GM12878 (cell line): ENCODE measurements at regions not wholly inside any gene's neighbourhood (a gene's known extent, or its start where the extent isn't known, plus 50 kb on each side); places are given as distances from the start of the nearest gene placed in this dataset.

Source experiments
- CHD4 ChIP-seq: fragments of 200-600 bp; sonication (generic); IDR thresholded peaks from 2 replicates; pipeline ENCODE4 v1.6.1; 2016; ENCODE audit warnings: mild to moderate bottlenecking
- CTCF ChIP-seq, 3 experiments: IDR thresholded peaks in 2 of 3; conservative IDR thresholded peaks in 1 of 3; 2 replicates each; pipeline ENCODE4 v1.5.1; 2011; ENCODE audit warnings: low read depth in 3 of 3, low read length in 3 of 3, mild to moderate bottlenecking in 3 of 3, control low read depth in 2 of 3, moderate library complexity in 2 of 3, inconsistent platforms in 1 of 3, mixed read lengths in 1 of 3; ENCODE audit not compliant: control insufficient read depth in 2 of 3, insufficient read depth in 1 of 3; ENCODE audit errors: extremely low read depth in 1 of 3
- HDGF ChIP-seq: fragments of 450-650 bp; IDR thresholded peaks from 2 replicates; pipeline ENCODE4 v1.6.1; 2016; ENCODE audit warnings: antibody characterized with exemption
- JUND ChIP-seq: IDR thresholded peaks from 2 replicates; pipeline ENCODE4 v1.6.1; 2012; ENCODE audit warnings: low read depth, mild to moderate bottlenecking, low read length, improper control_type of control experiment, moderate library complexity
- MYC ChIP-seq: IDR thresholded peaks from 2 replicates; pipeline ENCODE4 v1.6.1; 2011; ENCODE audit warnings: mild to moderate bottlenecking, low read length, moderate library complexity, inconsistent platforms; ENCODE audit not compliant: insufficient read depth, insufficient replicate concordance, insufficient read length, severe bottlenecking
- POLR2A ChIP-seq: IDR thresholded peaks from 2 replicates; pipeline ENCODE4 v1.6.1; 2011; ENCODE audit warnings: low read depth, mild to moderate bottlenecking, low read length
- REST ChIP-seq: IDR thresholded peaks from 2 replicates; pipeline ENCODE4 v1.6.1; 2012; ENCODE audit warnings: mild to moderate bottlenecking, low read depth, low read length
- SP1 ChIP-seq: IDR thresholded peaks from one replicate; pipeline ENCODE4 v1.6.1; 2011; ENCODE audit warnings: low read depth, low read length

GRCh38 chr13:106331116-106331515 is 204.3 kb downstream of the EFNB2 start:
- TF ChIP-seq HDGF, result no peak
- no peak for TF ChIP-seq CHD4
- no peak for TF ChIP-seq CTCF (IDR thresholded peaks at IDR 0.05 in 2 of 3, conservative IDR thresholded peaks at IDR 0.05 in 1 of 3; ENCODE audit: control insufficient read depth in 2 of 3, extremely low read depth in 1 of 3, insufficient read depth in 1 of 3, low read depth in 3 of 3, low read length in 3 of 3)
- TF ChIP-seq REST, result no peak
- TF ChIP-seq POLR2A, result no peak
- TF ChIP-seq MYC, result no peak
- no peak for TF ChIP-seq SP1
- no peak for TF ChIP-seq JUND
